HG03097 (cell line): ENCODE measurements at regions not wholly inside any gene's neighbourhood (a gene's known extent, or its start where the extent isn't known, plus 50 kb on each side); places are given as distances from the start of the nearest gene placed in this dataset.
"Not testable (repeated sequence)": the region's sequence is repeated elsewhere in the genome, so short reads cannot be mapped to it uniquely, and the experiment has no call there.

Experiments
- ATAC-seq: cut with Tn5 transposase; IDR thresholded peaks from one replicate; pipeline ENCODE4 v1.9.1; 2021; ENCODE audit not compliant: unreplicated experiment, low FRiP score

DNA sequence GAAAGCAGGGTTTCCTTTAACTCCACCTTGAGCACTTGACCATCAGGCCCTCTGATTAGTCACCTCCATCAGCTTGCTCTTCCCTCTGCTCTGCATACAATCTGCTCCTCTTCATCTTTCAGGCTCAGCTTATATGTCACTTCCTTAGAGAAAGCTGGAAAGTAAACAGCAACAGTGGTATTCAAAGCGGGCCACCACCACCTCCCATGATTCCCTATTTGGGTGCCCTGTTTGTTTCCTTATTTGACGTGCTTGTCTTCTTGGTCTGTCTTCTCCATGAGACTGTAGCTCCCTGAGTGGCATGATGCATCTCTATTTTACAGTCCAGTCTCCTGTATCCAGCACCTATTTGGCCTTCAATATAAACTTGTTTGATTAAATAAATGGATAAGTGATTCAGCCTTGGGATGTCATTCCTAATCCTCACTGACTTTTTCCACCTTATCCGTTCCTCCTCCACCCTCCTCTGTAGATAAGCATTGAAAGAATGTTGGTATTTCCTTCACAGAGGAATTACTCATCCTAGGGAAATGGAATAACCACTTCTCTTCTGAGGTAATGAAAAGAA is 102.8 kb upstream of the SGK1 start:
- no peak for ATAC-seq

DNA sequence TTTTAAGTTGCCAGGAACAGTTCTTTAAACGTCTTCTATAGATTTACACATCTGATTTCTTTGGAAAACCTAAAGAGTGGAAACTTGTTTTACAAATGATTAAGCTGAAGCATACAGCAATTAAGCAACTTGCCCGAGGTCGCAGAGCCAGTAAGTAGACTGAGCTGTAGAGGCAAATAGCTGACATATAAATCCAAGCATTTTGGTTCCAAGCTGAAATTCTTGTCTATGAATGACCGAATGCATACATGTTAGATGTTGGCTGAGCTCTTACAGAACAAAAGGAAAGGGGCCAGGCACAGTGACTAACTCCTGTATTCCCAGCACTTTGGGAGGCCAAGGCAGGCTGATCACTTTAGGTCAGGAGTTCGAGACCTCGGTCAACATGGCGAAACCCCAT is 101.8 kb upstream of the SGK1 start:
- no peak for ATAC-seq

DNA sequence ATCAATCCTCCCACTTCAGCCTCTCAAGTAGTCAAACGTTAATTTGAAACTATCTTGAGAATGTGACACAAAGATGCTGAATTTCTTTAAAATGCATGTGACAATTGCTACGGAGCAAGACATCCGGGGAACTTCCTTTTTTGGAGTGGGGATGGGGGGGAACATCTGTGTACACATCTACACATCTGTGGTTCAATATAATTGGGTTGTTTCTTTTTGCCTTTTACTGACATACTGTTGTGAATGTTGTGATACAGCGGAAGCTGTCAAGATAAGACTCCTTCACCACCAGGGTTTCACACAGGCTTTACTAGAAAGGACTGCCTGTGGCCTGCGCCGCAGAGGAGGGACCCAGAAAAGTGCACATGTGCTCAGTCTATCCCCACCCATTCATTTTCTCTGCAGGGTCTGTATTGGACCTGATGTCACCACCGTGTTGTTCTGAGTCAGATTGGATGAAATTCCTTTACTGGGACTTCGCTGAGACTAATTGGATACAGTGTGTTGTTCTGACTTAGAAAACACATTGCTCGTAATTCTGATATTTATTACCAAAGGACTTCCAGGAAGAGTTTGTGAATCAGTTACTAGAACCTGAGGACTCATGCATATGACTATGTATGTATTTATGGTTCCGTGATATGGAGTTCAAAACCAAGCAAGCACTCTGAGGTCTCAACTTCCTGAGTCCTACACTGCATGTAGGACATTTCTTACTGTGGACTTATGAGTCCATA is 98.7 kb upstream of the SGK1 start:
- no peak for ATAC-seq

DNA sequence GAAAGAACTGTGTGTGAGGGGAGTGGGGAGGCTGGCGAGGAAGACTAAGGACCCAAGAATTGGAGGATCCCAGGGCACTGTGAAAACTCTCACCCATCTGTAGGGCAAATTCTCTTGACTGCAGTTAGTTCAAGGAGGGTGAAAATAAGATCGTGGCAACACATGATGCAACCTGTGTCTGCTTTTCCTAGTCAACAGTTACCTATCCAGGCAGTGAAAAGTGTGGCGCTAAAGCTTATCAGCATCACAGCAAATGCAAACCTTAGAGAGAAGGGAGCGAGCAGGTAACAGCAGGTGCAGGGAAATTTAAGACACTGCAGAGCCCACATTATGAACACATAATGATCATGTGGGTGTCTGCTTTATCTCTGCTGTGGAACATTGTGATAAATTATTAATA is 97.7 kb upstream of the SGK1 start:
- no peak for ATAC-seq

DNA sequence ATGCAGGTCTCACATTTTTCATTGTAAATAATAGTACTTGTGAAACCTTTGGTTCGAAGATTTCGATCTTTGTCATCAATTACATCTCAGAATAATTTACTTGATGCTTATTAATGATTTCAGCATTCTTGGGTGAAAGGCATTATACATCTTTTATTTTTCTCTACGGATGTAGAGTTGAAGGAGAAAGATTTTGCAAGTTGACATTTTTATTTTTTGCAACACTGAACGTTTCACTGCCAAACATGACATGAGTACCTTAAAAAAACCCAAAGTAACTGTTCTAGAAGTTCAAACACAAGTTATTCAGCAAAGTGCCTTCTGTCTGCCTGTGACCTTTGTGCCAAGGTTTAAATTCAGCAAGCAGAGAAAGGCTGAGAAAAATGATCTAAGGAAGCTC is 97.3 kb upstream of the SGK1 start:
- ATAC-seq = no peak

DNA sequence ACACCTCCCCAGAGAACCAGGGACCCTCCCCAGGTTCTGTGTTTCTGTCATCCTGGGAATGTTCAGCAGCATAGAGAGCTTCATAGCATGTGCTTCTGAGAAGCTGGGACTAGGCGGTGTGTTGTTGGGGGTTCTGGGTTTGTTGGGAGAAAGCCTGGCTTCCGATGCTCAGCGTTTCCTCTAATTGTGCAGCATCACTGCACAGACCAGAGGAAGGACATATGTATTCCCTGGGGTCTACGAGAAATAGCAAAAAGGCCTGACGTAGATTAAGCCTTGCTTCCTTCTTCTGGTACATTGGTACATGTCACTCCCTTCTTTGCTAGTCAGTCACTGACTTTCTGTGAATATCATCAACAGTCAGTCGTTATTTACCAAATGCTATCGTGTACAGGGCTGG is 96.9 kb upstream of the SGK1 start:
- ATAC-seq = no peak

DNA sequence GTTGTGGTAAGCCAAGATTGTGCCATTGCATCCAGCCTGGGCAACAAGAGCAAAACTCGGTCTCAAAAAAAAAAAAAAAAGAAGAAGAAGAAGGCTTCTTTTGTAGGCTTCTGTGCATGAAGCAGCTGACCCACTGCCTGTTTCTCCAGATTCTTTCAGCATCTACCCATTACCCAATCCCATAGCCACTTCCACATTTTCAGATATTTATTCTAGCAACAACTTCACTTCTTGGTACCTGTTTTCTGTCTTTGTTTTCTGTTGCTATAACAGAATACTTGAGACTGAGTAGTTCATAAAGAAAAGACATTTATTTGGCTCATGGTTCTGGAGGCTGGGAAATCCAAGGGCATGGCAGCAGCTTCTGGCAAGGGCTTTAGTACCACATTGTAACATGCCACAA is 95.3 kb upstream of the SGK1 start:
- ATAC-seq = no peak

DNA sequence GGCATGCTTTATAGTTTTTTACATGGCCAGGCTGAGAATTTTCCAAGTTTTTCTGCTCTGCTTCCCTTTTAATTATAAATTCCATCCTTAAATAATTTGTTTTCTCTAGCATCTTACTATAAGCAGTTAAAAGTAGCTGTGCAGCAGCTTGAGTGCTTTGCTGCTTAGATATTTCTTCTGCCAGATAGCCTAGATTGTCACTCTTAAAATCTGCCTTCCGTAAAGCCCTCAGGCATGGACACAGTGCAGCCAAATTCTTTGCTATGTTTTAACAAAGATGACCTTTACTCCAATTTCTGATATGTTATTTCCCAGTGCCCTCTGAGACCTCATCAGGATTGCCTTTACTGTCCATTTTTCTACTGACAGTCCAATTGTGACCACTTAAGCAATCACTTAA is 92.6 kb upstream of the SGK1 start:
- no peak for ATAC-seq

DNA sequence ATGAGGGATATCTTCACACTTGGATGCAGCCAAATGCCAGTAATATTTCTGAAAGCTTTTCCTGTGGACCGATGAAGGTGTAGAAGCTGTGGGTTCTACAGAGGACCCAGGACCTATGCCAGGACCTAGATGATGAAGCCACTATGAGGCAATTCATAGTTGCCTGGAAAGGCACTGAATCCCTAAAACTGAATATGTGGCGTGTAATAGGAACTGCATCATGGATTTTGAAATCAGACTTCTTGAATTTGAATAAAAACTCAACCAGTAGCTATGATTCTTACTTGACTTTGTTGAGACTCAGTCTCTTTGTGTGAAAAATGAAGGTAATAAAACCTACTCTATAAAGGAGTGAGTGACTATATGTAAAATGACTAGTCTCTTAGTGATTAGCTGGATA is 89.9 kb upstream of the SGK1 start:
- ATAC-seq = no peak

DNA sequence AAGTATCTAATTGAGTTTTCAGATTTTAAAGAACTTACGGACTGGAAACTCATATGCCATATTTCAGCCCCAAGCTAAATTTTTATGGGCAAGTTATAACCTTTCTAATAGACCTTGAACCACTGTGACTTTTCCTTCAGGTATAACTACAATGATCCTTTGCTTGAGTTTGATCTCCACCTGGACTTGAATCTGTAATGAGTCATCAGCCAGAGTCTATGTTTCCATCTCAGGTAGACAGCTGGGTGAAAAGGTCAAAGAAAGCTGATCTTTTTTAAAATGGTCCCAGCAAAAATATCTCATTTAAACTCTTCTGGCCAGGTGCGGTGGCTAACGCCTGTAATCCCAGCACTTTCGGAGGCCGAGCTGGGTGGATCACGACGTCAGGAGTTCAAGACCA is 88.4 kb upstream of the SGK1 start:
- no peak for ATAC-seq

DNA sequence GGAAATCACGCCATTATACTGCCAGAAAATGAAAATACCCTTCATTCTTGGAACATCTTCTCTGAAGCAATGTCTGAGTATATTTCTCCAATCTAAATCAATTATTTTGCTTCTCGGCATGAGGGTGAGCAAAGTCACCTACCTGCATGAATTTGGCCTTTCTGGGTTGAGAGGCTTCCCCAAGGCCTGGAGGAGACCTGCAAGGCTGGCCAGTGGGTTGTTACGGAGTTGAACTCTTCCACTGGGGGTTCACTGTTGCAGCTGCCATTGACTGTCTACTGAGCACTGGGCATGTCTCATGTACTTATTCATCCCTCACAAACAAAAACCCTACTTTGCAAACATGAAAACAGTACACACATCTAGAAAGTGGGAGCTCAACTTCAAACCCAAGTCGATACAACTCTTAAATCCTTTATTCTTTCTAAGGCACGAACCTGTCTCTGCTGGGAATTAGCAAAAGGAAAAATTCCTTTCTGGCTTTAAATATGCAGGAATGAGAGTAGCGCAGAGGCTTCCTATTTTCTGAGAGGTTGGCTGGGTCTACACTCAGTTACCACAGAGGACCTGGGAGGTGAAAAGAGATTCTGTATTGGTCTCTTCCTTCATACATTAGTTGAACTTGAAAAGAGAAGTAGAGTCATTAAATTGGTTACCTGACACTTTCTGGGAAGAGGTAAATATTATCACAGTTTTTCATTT is 87.6 kb upstream of the SGK1 start:
- ATAC-seq = no peak

DNA sequence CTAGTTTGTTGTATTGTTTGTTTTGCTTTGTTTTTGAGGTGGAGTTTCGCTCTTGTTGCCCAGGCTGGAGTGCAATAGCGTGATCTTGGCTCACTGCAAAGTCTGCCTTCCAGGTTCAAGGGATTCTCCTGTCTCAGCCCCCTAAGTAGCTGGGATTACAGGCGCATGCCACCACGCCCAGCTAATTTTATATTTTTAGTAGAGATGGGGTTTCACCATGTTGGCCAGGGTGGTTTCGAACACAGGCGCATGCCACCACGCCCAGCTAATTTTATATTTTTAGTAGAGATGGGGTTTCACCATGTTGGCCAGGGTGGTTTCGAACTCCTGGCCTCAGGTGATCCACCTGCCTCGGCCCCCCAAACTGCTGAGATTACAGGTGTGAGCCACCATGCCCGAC is 85.4 kb upstream of the SGK1 start:
- ATAC-seq = not testable (repeated sequence)

DNA sequence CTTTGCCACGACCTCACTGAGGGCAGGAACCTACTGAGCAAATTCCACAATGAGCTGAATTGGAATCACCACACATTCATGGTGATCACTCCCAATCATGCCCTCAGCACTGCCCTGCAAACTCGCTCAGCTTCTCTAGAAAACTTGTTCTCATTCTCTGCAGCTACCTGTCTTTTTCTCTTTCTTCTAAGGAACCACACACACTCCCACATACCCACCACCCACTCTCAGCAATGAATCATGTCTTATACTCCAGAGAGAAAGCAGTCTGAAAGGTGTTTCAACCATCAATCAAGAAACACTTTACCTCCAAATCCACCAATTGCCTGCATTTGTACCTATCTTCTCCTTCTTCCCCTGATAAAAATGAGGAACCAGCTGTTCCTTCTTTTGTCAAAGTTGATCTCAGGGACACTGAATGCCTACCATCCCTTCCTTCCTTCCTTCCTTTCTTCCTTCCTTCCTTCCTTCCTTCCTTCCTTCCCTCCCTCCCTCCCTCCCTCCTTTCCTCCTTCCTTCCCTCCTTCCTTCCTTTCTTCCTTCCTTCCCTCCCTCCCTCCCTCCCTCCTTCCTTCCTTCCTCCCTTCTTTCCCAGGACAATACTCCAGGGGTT is 84.6 kb upstream of the SGK1 start:
- ATAC-seq = no peak

DNA sequence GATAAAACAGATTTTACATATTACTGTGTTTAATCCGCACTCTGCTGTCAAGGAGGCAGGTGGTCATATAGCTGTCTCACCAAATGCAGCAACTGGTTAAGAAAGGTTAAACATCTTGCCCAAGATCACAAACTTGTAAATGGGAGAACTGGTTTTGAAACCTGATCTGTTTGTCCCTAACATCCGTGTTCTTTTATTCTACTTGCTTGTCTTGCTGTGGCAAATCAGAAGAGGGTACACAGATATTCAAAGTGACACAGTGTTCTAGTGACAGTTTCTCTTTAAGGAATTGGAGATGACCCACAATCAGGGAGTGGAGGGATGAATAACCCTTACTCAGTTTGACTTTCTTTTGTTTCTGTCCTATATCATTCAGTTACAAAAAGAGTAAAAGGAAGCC is 83.0 kb upstream of the SGK1 start:
- no peak for ATAC-seq

DNA sequence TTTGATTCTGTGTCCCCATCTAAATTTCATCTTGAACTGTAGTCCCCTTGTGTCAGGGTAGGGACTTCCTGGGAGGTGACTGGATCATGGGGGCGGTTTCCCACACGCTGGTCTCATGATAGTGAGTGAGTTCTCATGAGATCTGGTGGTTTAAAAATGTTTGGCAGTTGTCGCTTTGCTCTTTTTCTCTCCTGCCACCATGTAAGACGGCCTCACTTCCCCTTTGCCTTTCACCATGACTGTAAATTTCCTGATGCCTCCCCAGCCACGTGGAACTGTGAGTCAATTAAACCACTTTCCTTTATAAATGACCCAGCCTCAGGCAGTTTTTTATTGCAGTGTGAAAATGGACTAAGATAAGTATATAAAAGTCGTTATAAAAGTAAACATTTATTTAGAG is 80.5 kb upstream of the SGK1 start:
- ATAC-seq = no peak

DNA sequence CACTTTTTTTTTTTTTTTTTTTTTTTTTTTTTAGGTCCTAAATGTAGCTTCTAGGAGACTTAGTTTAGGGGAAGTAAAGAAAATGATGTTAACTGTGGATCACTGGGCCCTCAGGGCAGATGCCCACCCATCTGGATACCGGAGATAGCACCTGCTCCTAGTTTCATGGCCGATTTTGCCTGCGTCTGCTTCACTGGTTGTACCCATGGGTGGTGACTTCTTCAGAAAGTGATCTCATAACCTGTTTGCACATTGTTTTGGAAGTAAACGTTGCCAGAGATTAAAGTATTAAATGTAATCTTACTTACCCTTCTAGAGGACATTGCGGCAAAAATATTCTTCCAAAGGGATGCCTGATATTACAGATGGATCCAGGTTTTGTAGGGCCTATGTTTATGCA is 79.8 kb upstream of the SGK1 start:
- ATAC-seq = no peak

DNA sequence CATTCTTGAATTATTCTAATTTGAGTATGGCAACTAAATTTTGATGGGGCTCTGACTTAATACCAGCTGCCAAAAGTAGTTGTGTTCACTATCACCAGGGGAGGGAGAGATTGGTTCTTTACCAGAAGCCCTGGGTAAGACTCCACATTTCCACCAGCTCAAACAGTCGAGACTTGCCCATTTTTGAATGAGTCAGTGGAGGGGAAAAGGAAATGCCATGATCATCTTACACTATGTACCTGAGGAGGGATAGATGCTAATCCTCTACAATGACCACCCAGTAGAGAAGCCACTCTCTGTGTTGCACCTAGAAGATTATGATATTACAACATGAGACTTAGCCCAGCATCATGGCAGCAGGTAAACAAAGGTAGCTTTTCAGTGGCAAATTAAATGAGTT is 77.0 kb upstream of the SGK1 start:
- no peak for ATAC-seq

DNA sequence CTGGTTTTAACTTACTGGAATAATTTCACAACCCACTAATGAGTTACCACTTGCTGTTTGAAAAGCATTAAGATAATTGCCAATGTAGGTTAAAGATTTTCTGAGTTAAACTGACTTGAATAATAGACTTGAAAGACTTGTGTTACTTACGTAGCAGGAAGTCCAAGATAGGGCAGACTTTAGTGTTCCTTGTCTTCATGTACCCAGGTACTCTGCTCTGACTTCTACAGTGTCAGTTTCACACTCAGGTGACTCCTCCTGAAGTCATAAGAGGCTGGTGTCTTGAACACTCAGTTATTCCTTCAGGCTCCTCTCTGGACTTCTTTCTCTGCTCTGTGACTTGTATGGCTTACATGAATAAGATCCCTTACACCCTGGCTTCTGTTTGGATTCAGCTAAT is 76.3 kb upstream of the SGK1 start:
- no peak for ATAC-seq

DNA sequence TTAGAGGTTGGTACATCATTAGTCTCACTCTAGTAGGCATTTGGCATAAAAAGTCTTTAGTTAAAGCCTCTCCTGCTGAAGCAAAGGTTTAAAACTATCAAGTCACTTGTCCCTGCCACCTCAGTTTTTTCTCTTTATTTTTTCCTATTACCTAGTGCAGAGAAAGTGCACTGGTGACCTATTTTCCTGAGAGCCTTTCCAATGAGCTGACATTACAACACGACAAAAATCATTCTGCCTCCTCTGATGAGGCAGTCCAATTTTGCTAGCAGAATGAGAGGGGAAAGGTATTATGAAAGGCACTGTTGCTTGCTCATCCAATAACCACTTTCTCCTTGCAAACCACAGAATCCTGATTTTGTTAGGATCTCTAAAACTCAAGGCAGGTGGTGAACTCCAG is 73.3 kb upstream of the SGK1 start:
- no peak for ATAC-seq

DNA sequence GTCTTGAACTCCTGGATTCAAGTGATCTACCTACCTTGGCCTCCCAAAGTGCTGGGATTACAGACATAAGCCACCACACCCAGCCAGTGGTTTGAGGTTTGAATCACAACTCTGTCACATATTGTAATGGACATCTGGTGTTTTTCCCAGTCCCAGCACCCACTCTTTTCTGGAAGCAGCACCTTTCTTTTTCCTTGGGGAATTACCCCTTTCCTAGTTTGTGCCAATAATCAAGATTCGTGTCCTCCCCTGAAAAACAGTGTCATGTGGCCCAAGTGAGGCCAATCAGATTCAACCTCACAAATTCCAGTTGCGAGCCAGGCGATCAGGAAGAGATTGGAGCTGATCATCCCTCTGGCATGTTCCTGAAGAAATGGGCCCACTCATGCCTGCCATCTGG is 71.7 kb upstream of the SGK1 start:
- no peak for ATAC-seq

DNA sequence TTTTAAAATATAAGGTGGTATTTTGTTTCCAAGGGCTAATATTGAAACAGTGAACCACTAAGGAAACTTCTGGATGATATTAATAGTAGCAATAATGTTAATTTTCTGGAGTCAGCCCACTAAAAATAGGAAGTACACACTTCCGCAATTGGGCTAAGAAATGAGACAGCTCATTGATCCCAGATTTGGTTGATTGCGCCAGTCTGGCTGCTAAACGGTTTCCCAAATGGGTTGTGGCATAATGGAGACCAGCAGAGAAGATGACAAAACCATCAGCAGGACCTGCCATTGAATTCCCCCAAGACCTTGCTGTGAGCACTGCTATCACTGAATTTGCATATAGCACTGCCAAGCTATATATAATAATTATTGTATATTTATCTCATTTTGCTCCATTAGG is 71.2 kb upstream of the SGK1 start:
- ATAC-seq = no peak

DNA sequence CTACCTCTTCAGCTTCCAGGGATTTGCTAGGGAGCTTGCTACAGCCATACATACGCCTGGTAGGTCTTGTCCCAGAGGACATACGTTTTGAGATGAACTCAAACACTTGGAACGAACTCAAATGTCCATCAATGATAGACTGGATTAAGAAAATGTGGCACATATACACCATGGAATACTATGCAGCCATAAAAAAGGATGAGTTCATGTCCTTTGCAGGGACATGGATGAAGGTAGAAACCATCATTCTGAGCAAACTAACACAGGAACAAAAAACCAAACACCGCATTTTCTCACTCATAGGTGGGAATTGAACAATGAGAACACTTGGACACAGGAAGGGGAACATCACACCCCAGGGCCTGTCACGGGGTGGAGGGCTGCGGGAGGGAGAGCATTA is 68.6 kb upstream of the SGK1 start:
- ATAC-seq = not testable (repeated sequence)
